HG03469 (cell line): ENCODE measurements at regions not wholly inside any gene's neighbourhood (a gene's known extent, or its start where the extent isn't known, plus 50 kb on each side); places are given as distances from the start of the nearest gene placed in this dataset.
A peak's percentile ranks its signal among the peaks of the same experiment; 100 is the strongest.
"Not testable (repeated sequence)": the region's sequence is repeated elsewhere in the genome, so short reads cannot be mapped to it uniquely, and the experiment has no call there.

ENCODE experiments used
- ATAC-seq: cut with Tn5 transposase; IDR thresholded peaks from one replicate; pipeline ENCODE4 v1.9.1; 2021; ENCODE audit warnings: mild to moderate bottlenecking, moderate library complexity, moderate number of reproducible peaks; ENCODE audit not compliant: unreplicated experiment

DNA sequence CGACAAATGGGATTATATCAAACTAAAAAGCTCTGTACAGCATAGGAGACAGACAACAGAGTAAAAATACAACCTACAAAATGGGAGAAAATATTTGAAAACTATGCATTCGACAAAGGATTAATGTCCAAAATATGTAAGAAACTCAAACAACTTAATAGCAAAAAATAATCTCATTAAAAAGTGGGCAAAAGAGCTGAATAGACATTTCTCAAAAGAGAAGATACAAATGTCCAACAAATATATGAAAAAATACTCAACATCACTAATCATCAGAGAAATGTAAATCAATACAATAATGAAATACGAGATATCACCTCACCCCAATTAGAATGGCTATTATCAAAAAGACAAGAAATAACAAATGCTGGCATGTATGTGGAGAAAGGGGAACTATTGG, 272.9 kb downstream of the KLHL13 start:
- no peak for ATAC-seq

DNA sequence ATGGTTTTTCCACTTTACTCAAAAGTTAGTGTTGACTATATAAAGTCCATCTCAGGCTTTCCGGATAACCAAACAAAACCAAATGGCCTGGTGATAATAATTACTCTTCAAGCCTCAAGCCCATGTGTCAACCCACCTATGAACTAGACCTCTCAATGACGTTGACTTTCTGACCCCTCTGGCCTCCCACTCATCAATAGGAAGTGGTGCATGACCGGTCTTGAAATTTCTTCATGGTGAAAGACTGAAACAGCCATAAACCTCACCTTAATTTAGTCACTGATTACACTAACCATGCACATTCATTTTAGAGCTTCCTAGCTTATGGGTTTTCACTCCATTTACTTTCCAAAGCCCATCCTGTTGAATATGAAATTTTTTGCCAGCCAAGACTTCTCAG, 276.0 kb downstream of the KLHL13 start:
- no peak for ATAC-seq

DNA sequence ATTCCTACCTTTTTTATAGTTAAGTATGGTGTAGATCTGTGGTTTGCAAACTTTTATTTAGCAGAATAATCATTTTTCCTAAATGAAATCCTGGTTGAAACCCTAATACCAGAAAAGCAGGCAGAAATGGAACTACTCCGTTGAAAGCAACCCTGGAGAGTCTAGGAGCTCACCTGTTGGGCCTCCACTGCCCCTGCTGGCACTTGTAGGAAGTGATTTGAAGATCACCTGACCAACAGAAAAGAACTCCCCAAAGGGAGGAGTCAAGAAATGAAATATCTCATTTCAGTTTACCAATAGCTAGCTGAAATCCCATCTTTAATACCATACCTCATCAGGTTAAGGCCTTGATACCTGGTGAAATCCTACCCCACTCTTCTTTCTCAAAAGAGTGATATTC, 277.1 kb downstream of the KLHL13 start:
- ATAC-seq: no peak

DNA sequence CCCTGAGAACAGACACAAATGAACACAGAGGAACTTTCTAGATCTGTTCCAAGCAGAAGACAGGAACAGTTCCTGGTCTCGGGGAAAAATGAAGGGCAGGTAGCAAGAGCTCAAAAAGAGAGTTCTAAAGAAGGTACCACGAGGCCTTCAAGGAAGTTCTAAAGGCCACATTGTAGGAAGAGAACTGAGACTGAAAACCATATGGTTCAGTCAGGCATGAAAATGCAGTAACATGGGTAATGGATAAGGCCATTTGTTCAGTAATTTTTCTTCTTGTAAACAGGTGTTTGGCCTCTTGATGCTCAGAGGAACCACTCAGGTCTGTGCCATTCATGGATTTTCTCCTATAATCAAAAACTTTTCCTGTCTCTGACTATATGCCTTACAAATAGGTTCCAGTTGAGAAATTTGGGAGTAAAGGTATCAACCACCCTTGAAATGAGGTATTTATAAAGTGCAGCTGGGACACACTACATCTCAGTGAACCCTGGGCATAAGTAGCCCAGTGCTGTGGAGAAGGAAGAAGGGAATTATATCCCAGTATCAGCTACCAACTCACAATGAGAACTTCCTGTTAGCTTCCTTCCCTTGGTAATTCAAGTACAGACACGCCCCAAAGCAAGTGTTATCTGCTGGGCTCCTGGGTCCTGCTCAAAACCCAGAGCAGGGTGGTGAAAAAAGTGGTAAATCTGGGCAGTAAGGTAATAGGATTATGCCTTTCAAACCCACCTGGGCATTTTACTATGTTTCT, 277.9 kb downstream of the KLHL13 start:
- no peak for ATAC-seq

DNA sequence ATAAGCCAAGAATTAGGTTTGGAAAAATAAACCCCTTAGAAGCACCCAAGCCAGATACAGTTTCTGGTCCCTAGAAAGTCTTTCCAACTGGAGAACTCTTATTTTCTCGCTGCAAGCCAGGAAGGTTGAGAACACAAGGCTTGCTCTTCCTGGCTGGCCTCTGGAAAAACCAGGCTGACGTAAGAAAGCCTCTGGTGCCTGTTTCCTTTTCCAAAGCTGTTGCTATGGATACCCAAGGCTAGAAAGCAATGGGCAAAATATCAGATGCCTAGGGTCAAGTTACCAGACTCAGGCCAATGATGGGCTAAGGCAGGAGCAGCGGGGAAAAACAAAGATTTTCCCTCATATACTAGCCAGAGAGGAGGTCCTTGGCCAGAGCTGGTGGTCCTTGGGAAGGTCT, 281.6 kb downstream of the KLHL13 start:
- no peak for ATAC-seq

DNA sequence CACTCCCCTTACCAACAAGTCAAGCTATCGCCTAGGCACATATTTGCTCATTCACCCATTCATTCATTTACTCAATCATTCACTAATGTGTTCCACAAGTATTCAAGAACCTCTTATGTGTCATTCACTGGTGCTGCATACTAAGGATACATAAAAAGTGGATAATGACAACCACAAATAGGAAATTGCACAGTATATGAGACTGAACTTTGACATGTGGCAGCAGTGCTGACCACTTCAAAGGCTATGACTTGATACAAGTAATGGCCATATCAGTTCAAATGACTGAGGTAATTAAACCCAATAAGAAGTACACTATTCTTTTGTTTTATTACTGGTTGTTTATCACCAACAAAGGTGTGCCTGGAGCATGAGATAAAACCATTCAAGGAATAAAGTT, 282.5 kb downstream of the KLHL13 start:
- ATAC-seq: no peak

DNA sequence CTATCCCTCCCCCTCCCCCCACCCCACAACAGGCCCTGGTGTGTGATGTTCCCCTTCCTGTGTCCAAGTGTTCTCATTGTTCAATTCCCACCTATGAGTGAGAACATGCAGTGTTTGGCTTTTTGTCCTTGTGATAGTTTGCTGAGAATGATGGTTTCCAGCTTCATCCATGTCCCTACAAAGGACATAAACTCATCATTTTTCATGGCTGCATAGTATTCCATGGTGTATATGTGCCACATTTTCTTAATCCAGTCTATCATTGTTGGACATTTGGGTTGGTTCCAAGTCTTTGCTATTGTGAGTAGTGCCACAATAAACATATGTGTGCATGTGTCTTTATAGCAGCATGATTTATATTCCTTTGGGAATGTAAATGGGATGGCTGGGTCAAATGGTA, 295.1 kb downstream of the KLHL13 start:
- not testable (repeated sequence) for ATAC-seq

DNA sequence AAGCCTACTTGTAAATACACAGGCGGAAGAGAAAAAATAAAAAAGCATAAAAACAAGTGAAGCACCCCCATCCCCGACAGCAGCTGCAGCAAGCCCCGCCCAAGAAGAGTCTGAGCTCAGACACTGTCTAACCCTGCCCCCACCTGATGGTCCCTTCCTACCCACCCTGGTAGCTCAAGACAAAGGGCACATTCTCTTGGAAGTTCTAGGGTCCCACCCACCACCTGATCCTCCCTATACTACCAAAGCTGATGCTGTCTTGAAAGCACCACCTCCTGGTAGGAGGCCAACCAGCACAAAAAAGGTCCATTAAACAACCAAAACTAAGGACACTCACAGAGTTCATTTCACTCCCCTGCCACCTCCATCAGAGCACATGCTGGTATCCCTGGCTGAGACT, 308.2 kb downstream of the KLHL13 start:
- no peak for ATAC-seq

DNA sequence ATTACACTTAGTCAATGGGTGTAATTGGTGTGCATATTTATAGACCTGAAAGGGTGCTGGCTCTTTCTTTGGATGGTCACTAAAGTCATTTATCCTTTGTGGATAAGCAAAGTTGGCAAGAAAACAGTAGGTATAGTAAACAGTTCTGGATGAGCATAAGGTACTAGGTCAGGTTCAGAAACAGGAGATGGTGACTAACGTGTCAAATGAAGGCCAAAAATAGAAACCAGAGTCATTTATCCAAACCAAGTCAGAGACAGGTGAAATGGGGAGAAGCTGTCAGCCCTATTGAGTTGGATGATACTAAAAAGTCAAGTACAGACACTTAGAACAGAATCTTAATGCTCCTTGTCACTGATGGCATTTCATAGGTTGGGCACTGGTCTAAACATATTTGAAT, 313.1 kb downstream of the KLHL13 start:
- ATAC-seq: no peak

DNA sequence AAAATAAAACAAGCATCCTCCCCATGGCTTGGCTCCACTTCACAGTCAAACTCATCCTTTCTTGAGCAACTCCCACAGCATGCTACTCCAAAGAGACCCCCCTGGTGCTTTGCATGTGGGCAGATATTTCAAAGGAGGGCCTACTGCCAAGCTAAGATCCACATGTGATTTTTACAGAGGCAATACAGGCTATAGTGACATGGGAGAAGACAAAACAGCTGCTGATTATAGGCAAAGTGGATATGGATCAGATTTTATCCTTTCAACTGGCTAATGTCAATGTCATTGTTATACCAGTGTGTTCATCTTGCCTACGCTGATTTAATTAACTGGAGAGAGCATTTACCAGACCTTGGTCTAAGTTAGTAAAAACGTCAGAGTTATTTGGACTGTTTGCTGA, 328.3 kb downstream of the KLHL13 start:
- ATAC-seq: no peak

DNA sequence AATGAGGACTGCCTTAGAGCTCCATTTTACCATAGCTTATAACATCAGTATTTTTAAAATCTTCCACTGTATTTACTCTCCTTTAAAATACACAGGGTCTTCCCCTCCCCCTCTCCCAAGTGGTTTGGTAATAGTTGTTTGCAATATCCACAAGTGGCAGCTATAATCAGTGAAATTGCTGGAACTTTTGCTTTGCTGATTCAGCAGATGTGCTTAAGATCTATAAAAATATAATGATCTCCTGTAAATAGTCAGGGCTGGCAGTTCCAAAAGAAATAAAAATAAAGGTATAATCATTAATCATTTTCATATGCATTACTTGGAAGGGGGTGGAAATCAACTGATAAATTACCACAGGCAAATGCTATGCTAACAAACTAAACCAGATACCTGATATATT, 345.2 kb downstream of the KLHL13 start:
- no peak for ATAC-seq

DNA sequence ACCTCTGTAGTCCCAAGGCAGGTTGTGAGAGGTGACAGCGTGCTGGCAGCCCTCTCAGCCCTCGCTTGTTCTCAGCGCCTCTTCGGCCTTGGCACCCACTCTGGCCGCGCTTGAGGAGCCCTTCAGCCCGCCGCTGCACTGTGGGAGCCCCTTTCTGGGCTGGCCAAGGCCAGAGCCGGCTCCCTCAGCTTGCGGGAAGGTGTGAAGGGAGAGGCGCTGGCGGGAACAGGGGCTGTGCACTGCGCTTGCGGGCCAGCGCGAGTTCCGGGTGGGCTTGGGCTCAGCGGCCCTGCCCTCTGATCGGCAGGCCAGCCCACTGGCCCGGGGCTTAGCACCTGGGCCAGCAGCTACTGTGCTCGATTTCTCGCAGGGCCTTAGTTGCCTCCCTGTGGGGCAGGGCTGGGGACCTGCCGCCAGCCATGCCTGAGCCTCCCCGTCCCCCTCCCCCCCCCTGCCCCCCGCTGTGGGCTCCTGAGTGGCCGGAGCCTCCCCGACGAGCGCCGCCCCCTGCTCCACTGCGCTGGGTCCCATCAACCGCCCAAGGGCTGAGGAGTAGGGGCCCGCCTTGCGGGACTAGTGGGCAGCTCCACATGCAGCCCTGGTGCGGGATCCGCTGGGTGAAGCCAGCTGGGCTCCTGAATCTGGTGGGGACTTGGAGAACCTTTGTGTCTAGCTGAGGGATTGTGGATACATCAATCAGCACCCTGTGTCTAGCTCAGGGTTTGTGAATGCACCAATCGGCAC, 347.6 kb downstream of the KLHL13 start:
- ATAC-seq: no peak

DNA sequence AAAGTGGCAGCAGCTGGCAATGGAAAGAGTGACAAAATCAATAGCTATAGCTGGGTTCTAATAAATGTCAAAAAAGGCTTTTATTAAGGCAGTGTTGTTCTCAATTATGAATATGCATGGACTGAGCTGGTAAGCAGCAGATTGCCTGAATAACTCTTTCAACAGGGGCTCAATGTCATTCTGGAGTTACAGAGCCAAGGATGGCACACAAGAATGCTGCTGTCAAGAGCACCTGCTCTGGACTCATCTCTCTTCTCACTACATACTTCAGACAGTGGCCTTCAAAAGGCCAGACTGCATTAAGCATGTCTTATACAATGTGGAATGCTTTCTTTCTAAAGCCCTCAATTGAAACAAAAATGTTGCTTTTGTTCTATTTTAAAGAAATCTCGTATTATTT, 351.4 kb downstream of the KLHL13 start:
- ATAC-seq: no peak

DNA sequence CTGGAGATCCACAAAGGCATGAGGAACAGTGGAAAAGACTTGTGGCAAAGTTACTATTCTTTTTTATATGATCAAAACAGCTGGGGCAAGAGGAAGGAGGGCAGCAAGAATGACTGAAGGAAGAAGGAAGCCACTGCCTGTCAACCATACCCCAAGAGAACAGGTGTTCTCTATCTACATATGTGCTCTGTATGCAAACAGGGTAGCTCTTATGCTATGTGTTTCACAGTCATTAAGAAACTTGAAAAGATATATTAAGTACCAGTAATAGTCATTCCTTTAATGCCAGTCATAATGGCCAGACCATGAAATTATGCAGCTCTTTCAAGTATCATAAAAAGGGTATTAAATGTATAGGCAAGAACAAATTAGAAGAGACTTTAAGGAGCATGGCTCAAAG, 363.9 kb downstream of the KLHL13 start:
- peak; percentile 95 for ATAC-seq

DNA sequence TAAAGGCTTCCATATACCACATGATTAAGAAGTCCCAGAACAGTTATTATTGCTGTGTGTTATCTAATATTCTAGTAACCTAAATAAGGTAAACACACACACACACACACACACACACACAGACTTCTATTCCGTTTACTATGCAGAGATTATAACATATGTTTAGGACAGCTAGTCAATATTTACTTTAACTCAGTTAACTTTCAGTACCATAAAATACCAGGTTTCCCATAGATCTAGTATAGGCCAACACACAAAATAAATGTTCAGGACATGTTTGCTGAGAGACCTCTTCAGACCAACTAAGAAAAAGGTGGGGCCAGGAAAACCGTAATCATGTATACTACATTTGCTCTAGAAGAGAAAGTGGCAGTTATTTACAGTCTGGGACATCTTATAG, 365.5 kb downstream of the KLHL13 start:
- no peak for ATAC-seq

DNA sequence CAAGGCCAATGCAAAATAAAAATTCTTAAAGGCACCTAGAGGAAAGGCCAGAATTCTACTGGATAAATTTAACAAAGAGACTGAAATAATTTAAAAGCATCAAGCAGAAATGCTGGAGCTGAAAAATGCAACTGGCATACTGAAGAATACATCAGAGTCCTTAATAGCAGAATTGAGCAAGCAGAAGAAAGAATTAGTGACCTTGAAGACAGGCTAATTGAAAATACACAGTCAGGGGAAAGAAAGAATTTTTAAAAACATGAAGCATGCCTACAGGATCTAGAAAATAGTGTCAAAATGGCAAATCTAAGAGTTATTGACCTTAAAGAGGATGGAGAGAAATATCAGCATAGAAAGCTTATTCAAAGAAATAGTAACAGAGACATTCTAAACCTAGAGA, 371.7 kb downstream of the KLHL13 start:
- ATAC-seq: no peak

DNA sequence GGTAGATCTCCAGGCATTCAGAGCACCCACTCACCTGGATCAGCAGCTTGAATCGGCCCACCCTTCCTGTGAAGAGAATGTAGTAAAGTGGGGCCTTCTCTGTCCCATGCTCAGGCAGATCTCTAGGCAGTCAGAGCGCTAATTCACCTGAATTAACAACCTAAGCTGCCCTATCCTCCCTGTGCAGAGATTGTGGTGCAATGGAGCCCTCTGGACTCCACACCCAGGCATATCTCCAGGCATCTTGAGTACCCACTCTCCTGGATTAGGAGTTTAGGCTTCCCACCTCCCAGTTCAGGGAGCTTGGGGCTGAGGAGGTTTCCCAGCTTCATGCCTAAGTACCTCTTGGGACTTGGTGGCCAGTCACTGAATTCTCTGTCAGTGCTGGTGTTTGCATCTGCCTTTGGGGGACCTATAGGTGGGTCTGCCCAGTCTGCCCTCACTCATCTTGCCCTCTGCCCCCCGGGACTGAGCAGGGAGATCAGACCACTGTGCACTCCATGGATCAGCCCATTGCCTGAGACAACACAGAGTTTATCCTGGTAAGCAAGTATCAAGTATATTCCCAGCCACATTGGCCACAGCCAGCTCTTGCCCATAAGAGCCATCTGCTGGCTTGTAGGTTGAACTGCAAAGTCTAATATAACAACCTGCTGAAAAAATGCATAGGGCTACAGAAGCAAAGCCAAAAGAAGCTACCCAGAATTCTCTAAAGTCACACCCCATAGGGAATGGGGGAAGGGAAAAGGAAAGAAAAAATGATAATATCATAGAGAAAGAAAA, 372.9 kb downstream of the KLHL13 start:
- peak; percentile 54 for ATAC-seq

DNA sequence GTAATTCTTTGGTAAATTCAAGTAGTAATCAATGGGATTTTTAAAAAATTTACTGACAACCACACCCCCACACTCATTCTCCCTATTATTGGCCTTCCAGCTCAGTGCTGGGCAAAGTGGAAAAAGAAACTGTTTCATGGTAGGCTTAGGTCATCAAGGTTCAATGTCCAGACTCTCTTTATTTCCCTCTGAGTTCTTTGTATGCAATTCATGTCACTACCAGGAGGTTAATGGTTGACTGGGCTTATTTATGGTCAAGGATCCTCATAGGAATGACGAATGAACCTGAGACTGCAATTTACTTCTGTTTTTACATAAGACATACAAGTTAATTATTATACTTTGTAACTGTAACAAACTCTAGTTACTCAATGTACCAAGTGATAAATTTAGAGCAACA, 403.2 kb downstream of the KLHL13 start:
- ATAC-seq: no peak

DNA sequence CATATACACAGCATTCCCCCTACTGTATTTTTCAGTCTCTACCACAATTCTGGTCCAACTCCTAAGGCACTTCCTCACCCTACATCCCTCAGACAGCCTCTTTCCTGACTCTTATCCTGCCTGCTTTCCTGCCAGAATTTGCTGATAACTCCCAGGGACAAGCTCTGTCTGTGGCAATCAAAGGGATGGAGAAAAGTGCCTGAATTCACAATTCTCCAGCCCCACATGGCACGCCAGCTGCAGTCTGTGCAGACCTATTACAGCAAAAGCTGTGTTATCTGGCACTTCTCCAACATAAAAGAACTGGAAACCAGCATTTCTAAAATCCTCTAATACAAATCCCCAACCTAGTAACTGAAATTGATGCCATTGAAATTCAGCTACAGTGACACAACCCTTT, 404.8 kb downstream of the KLHL13 start:
- no peak for ATAC-seq

DNA sequence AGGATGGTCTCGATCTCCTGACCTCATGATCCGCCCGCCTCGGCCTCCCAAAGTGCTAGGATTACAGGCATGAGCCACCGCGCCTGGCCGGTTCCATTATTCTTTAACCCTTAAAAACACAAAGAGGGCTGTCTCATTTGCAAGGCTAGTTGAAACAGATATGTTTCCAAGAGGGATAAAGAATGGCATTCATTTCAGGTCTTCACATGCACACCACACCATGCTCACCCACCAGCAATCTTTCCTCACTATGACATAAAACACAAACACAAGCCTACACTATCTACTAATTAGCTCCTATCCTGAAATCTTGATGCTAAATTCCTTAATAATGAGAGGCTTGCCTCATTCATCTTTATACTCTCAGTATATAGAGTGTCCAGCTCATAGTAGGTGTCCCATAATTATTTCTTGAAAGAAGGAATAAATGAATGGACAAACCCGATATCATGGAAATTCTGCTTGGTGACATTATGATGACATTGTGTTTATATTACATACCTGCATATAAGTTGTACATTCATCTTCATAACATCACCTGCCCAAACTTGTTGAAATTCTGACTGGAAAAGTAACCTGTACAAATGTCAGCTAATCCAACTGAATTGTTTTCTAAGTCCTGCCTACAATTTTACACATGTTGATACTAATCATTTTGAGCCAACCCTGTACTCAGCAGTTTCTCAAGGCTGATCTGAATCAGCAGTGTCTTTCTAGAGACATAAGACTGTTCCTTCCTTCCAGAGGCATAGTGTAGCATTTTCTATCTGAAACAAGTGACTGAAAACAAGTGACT, 408.5 kb downstream of the KLHL13 start:
- no peak for ATAC-seq

DNA sequence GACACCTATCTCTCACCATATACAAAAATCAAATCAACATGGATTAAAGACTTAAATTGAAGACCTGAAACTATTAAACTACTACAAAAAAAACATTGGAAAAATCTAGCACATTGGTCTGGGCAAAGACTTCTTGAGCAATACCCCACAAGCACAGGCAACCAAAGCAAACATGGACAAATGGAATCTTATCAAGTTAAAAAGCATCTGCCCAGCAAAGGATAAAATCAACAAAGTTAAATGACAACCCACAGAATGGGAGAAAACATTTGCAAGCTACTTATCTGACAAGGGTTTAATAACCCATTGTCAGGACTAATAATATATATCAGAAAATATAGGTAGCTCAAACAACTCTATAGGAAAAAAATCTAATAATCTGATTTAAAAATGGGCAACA, 415.6 kb downstream of the KLHL13 start:
- no peak for ATAC-seq
